HepG2 (cell line): ENCODE measurements at regions not wholly inside any gene's neighbourhood (a gene's known extent, or its start where the extent isn't known, plus 50 kb on each side); places are given as distances from the start of the nearest gene placed in this dataset.

Experiments
- ATAC-seq: fragments of 200-7000 bp; cut with Tn5 transposase; 3 replicates; pipeline ENCODE4 v1.9.1; 2020; ENCODE audit warnings: mild to moderate bottlenecking, moderate library complexity
- BruUV-seq: library from RNA; stranded (reverse); fragments of 400-500 nt; replicated peaks from 2 replicates; lab custom pipeline; 2021; lab: Mats Ljungman, UMichigan
- CTCF ChIA-PET: fragments of 300-600 bp; formaldehyde crosslinking; extraction: SDS; loops from one replicate; lab custom pipeline; 2021; ENCODE audit warnings: low total read pairs, inconsistent platforms, low intra/inter-chr PET ratio; lab: Yijun Ruan, JAX
- POLR2A ChIA-PET: fragments of 350-600 bp; sonication (Branson Sonifier 250); formaldehyde crosslinking; loops from one replicate; lab custom pipeline; 2020; ENCODE audit warnings: antibody characterized with exemption, inconsistent platforms; lab: Yijun Ruan, JAX
- DNase-seq: peaks from one replicate; pipeline ENCODE4 v3.0.0-alpha.2; 2015; ENCODE audit warnings: low spot score
- FAIRE-seq: peaks from 3 replicates; lab custom pipeline; 2011; peaks lifted over from hg19 to GRCh38; lab: Jason Lieb, UNC
- H2AFZ ChIP-seq: one replicate; pipeline ENCODE4 v1.6.1; 2011; ENCODE audit warnings: low read length, inconsistent platforms
- H3K27ac ChIP-seq: fragments of 300-600 bp; 3 replicates; pipeline ENCODE4 v1.8.0; 2011; ENCODE audit warnings: mixed run types, mild to moderate bottlenecking, mixed read lengths, low read length, inconsistent platforms; ENCODE audit not compliant: insufficient read depth; ENCODE audit errors: extremely low read length
- H3K27me3 ChIP-seq, 2 experiments: fragments of 200-600 bp in 1 of 2; 2 replicates in 1 of 2; 3 replicates in 1 of 2; pipeline versions ENCODE4 v1.6.0 to v1.8.0; 2011; ENCODE audit warnings: low read length in 2 of 2, mild to moderate bottlenecking in 2 of 2, moderate library complexity in 2 of 2, inconsistent platforms in 1 of 2; ENCODE audit not compliant: insufficient read depth in 2 of 2, control insufficient read depth in 1 of 2
- H3K36me3 ChIP-seq, 2 experiments: fragments of 200-600 bp in 1 of 2; replicated peaks in 1 of 2; 2 replicates in 1 of 2; 3 replicates in 1 of 2; pipeline versions ENCODE4 v1.5.1 to v1.8.0; 2011; ENCODE audit warnings: low read length in 2 of 2, inconsistent platforms in 1 of 2; ENCODE audit not compliant: insufficient read depth in 2 of 2, control insufficient read depth in 1 of 2
- H3K4me1 ChIP-seq: 2 replicates; pipeline ENCODE4 v1.5.1; 2012; ENCODE audit warnings: low read length, inconsistent platforms; ENCODE audit not compliant: insufficient read depth
- H3K4me2 ChIP-seq: 2 replicates; pipeline ENCODE4 v1.6.0; 2011; ENCODE audit warnings: low read depth, low read length, inconsistent platforms
- H3K4me3 ChIP-seq, 3 experiments: fragments of 200-600 bp in 1 of 3; sonication (generic), shearing (Covaris generic) in 1 of 3; replicated peaks in 1 of 3; 2 replicates each; pipeline ENCODE4 v1.5.1; 2011 to 2016; ENCODE audit warnings: low read length in 3 of 3, inconsistent platforms in 2 of 3, low read depth in 2 of 3, mild to moderate bottlenecking in 2 of 3, control low read depth in 1 of 3, mixed read lengths in 1 of 3; ENCODE audit not compliant: insufficient read depth in 1 of 3
- H3K79me2 ChIP-seq: one replicate; pipeline ENCODE4 v1.6.1; 2011; ENCODE audit warnings: low read length, inconsistent platforms; ENCODE audit not compliant: insufficient read depth
- H3K9ac ChIP-seq: 2 replicates; pipeline ENCODE4 v1.6.0; 2011; ENCODE audit warnings: mild to moderate bottlenecking, low read depth, low read length, inconsistent platforms; ENCODE audit not compliant: insufficient read depth
- H3K9me3 ChIP-seq: 2 replicates; pipeline ENCODE4 v1.5.1; 2012; ENCODE audit warnings: mild to moderate bottlenecking, low read length
- H4K20me1 ChIP-seq: 2 replicates; pipeline ENCODE4 v1.6.0; 2011; ENCODE audit warnings: inconsistent platforms, mild to moderate bottlenecking, low read length, moderate library complexity; ENCODE audit not compliant: insufficient read depth
- CTCF ChIP-seq: sonication (generic); formaldehyde crosslinking; IDR thresholded peaks from 2 replicates; pipeline ENCODE4 v1.5.0; 2020; ENCODE audit warnings: mild to moderate bottlenecking, missing genetic modification reagents, moderate library complexity
- FOSL2 ChIP-seq: sonication (generic); formaldehyde crosslinking; IDR thresholded peaks from 2 replicates; pipeline ENCODE4 v1.4.0; 2020; ENCODE audit warnings: missing genetic modification reagents
- FOXP4 ChIP-seq: sonication (generic); formaldehyde crosslinking; IDR thresholded peaks from 2 replicates; pipeline ENCODE4 v1.4.0; 2020; ENCODE audit warnings: missing genetic modification reagents
- GZF1 ChIP-seq: sonication (generic); formaldehyde crosslinking; IDR thresholded peaks from 2 replicates; pipeline ENCODE4 v1.5.1; 2020; ENCODE audit warnings: mild to moderate bottlenecking, missing genetic modification reagents
- MAX ChIP-seq: IDR thresholded peaks from 2 replicates; pipeline ENCODE4 v1.6.1; 2012; ENCODE audit warnings: inconsistent platforms
- PITX1 ChIP-seq: sonication (generic); formaldehyde crosslinking; IDR thresholded peaks from 2 replicates; pipeline ENCODE4 v1.5.1; 2020; ENCODE audit warnings: mild to moderate bottlenecking, missing genetic modification reagents
- RAD21 ChIP-seq: fragments of 450-650 bp; formaldehyde crosslinking; IDR thresholded peaks from 2 replicates; pipeline ENCODE4 v1.5.0; 2020; ENCODE audit warnings: mild to moderate bottlenecking
- SMC3 ChIP-seq: IDR thresholded peaks from 2 replicates; pipeline ENCODE4 v1.6.1; 2011; ENCODE audit warnings: low read length, improper control_type of control experiment
- STAG1 ChIP-seq: sonication (generic); formaldehyde crosslinking; IDR thresholded peaks from 2 replicates; pipeline ENCODE4 v1.4.0; 2020; ENCODE audit warnings: missing genetic modification reagents
- ZFX ChIP-seq: sonication (generic); formaldehyde crosslinking; IDR thresholded peaks from 2 replicates; pipeline ENCODE4 v1.4.0; 2020; ENCODE audit warnings: mild to moderate bottlenecking, low read depth, missing genetic modification reagents, moderate library complexity
- ZNF138 ChIP-seq: sonication (generic); formaldehyde crosslinking; IDR thresholded peaks from 2 replicates; pipeline ENCODE4 v1.5.0; 2020; ENCODE audit warnings: mild to moderate bottlenecking, low read depth, missing genetic modification reagents
- ZNF292 ChIP-seq: sonication (generic); formaldehyde crosslinking; IDR thresholded peaks from 2 replicates; pipeline ENCODE4 v1.8.1; 2022; ENCODE audit warnings: mild to moderate bottlenecking, low read depth, missing genetic modification reagents, borderline replicate concordance
- ZNF431 ChIP-seq: sonication (generic); formaldehyde crosslinking; IDR thresholded peaks from 2 replicates; pipeline ENCODE4 v1.9.0; 2022; ENCODE audit warnings: missing genetic modification reagents, low read depth, mild to moderate bottlenecking, borderline replicate concordance
- WGBS: methylation state at CpG from one replicate; pipeline ENCODE4 v1.1.6; 2017; ENCODE audit warnings: low lambda C conversion rate; 5-methylcytosine and 5-hydroxymethylcytosine counted together
- in situ Hi-C: cut with HindIII; loops from 2 replicates; pipeline ENCODE4 v1.10.0; 2017; ENCODE audit warnings: low pct_unique_long_range_greater_than_20kb; ENCODE audit not compliant: extremely low pct_ligation_motif_present
- intact Hi-C: fragments of 100-400 bp; cut with micrococcal nuclease; formaldehyde crosslinking; loops from one replicate; pipeline ENCODE4 v1.10.0; 2022; ENCODE audit not compliant: unreplicated experiment
- TF ChIP-seq, protein P1 (sequence below): sonication (generic); formaldehyde crosslinking; IDR thresholded peaks from 2 replicates; pipeline ENCODE4 v1.4.0; 2020; ENCODE audit warnings: missing genetic modification reagents, borderline replicate concordance

DNA sequence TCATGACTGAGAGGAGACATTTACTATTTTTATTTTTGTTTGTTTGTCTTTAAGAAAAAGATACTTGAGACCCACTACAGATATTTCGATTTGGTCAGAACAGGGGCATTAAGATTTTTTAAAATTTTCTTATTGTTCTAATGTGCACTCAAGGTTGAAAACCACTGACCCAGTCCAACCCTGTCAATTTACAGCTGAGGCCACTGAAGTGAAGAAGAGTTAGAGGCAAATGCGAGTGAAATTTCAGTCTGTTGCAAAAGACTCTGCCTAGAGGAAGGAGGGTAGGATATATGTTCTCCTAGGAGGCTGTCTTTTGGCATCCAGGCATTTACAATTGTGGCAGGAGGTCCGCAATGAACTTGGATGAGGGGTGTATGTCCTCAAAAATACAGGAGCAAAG is 396.3 kb downstream of the RPS24 start (continued):
- TF ChIP-seq, protein P1, sequence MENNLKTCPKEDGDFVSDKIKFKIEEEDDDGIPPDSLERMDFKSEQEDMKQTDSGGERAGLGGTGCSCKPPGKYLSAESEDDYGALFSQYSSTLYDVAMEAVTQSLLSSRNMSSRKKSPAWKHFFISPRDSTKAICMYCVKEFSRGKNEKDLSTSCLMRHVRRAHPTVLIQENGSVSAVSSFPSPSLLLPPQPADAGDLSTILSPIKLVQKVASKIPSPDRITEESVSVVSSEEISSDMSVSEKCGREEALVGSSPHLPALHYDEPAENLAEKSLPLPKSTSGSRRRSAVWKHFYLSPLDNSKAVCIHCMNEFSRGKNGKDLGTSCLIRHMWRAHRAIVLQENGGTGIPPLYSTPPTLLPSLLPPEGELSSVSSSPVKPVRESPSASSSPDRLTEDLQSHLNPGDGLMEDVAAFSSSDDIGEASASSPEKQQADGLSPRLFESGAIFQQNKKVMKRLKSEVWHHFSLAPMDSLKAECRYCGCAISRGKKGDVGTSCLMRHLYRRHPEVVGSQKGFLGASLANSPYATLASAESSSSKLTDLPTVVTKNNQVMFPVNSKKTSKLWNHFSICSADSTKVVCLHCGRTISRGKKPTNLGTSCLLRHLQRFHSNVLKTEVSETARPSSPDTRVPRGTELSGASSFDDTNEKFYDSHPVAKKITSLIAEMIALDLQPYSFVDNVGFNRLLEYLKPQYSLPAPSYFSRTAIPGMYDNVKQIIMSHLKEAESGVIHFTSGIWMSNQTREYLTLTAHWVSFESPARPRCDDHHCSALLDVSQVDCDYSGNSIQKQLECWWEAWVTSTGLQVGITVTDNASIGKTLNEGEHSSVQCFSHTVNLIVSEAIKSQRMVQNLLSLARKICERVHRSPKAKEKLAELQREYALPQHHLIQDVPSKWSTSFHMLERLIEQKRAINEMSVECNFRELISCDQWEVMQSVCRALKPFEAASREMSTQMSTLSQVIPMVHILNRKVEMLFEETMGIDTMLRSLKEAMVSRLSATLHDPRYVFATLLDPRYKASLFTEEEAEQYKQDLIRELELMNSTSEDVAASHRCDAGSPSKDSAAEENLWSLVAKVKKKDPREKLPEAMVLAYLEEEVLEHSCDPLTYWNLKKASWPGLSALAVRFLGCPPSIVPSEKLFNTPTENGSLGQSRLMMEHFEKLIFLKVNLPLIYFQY, result no peak
- no peak for TF ChIP-seq ZNF292 (CRISPR knock-in tag)
- no peak for TF ChIP-seq RAD21 (CRISPR knock-in tag)
- TF ChIP-seq ZNF138 (CRISPR knock-in tag), result no peak

DNA sequence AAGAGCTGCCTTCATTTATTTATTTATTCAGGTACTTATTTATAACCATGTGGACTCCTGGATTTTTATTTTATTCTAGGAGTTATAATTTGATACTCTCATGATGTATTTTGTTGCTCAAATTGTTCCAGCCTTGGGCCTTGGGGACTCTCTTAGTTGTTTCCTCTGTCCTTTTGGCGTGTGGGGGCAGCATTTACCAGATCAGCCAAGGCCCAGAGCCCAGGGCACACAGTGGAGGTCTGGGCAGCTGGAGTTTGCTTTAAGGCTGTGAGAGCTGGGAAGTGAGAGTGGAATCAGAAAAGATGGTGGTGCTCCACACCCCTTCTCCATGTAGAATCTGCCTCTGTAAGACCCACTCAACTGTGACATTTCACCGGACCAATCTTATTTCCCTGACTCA is 398.9 kb downstream of the RPS24 start:
- in situ Hi-C loops, result no loop called here
- no peaks in the 10 kb centered on the region for H3K79me2 ChIP-seq
- intact Hi-C loops, result loop anchor here (1.0 to 10.0 kb wide), 2 partner anchors 225 to 762 kb away; no protein-coding TSS in a partner anchor
- no peaks in the 10 kb centered on the region for H3K9me3 ChIP-seq
- WGBS, result 51% methylated on average over 2 of the region's 2 CpGs
- H2AFZ ChIP-seq, result no peak overlapping the region
- H3K27me3 ChIP-seq, result no peaks in the 10 kb centered on the region
- FAIRE-seq (no peak), DNase-seq (peak; percentile 39), ATAC-seq (peak; percentile 95)
- CTCF ChIA-PET, result interaction anchor here (1.7 kb wide), 1 partner anchor 225 kb away, joined by 8 read pairs; no protein-coding TSS in a partner anchor
- H3K36me3 ChIP-seq, result no peaks in the 10 kb centered on the region
- H3K9ac ChIP-seq, result no peak overlapping the region
- no peak overlapping the region for H3K27ac ChIP-seq
- BruUV-seq, result no TSS peak
- peaks cover 22% of the 10 kb centered on the region for H3K4me1 ChIP-seq
- no peak overlapping the region for H3K4me3 ChIP-seq
- POLR2A ChIA-PET, result no interaction called here
- H3K4me2 ChIP-seq, result no peak overlapping the region
- H4K20me1 ChIP-seq, result no peaks in the 10 kb centered on the region
- TF ChIP-seq CTCF (peak; percentile 77), GZF1 (CRISPR knock-in tag) (no peak), FOSL2 (peak; percentile 29; the same call in 1 of the 2 replicates), RAD21 (CRISPR knock-in tag) (peak; percentile 68), ZFX (CRISPR knock-in tag) (peak; percentile 28; the same call in 1 of the 2 replicates), STAG1 (CRISPR knock-in tag) (peak; percentile 89), MAX (0 out of 2 replicates have a peak, but pooled peaks have one; percentile 22), PITX1 (0 out of 2 replicates have a peak, but pooled peaks have one; percentile 16), FOXP4 (CRISPR knock-in tag) (no peak), ZNF431 (CRISPR knock-in tag) (no peak), SMC3 (peak; percentile 80)
